Liver (tissue), 8 donors: ENCODE measurements at regions not wholly inside any gene's neighbourhood (a gene's known extent, or its start where the extent isn't known, plus 50 kb on each side); places are given as distances from the start of the nearest gene placed in this dataset.

Source experiments
- DNase-seq: peaks from one replicate; pipeline ENCODE4 v3.0.0-alpha.2; 2017; ENCODE audit warnings: low spot score
- H3K27ac ChIP-seq, 2 donors: one replicate each; pipeline ENCODE4 v1.7.0; 2013; ENCODE audit warnings: inconsistent platforms in 2 of 2, low read length in 2 of 2, control low read depth in 1 of 2, low read depth in 1 of 2, mild to moderate bottlenecking in 1 of 2
- H3K27me3 ChIP-seq, 4 donors: one replicate each; pipeline versions ENCODE4 v1.6.1 to v1.7.0; 2013; ENCODE audit warnings: low read length in 3 of 4, inconsistent platforms in 1 of 4, mild to moderate bottlenecking in 1 of 4, moderate library complexity in 1 of 4; ENCODE audit not compliant: control insufficient read depth in 4 of 4, insufficient read depth in 4 of 4
- H3K36me3 ChIP-seq, 4 donors: one replicate each; pipeline versions ENCODE4 v1.6.1 to v1.7.0; 2013; ENCODE audit warnings: low read length in 3 of 4, mild to moderate bottlenecking in 3 of 4, low read depth in 1 of 4, moderate library complexity in 1 of 4; ENCODE audit not compliant: control insufficient read depth in 4 of 4, insufficient read depth in 3 of 4
- H3K4me1 ChIP-seq, 4 donors: one replicate each; pipeline versions ENCODE4 v1.6.1 to v1.7.0; 2013; ENCODE audit warnings: low read length in 3 of 4, mild to moderate bottlenecking in 3 of 4, moderate library complexity in 1 of 4; ENCODE audit not compliant: control insufficient read depth in 4 of 4, insufficient read depth in 4 of 4
- H3K4me3 ChIP-seq, 3 donors: one replicate each; pipeline versions ENCODE4 v1.6.1 to v1.7.0; 2013; ENCODE audit warnings: low read length in 3 of 3, control low read depth in 1 of 3, low read depth in 1 of 3, mild to moderate bottlenecking in 1 of 3
- H3K9ac ChIP-seq, 2 donors: one replicate each; pipeline ENCODE4 v1.7.0; 2013; ENCODE audit warnings: low read length in 2 of 2, mild to moderate bottlenecking in 2 of 2, moderate library complexity in 2 of 2, control low read depth in 1 of 2, low read depth in 1 of 2
- H3K9me3 ChIP-seq, 4 donors: one replicate each; pipeline versions ENCODE4 v1.6.1 to v1.7.0; 2013; ENCODE audit warnings: low read length in 3 of 4; ENCODE audit not compliant: control insufficient read depth in 4 of 4
- EGR1 ChIP-seq, 2 donors: IDR thresholded peaks; 2 replicates each; pipeline ENCODE4 v1.6.1; 2016 to 2018; ENCODE audit warnings: antibody characterized with exemption in 2 of 2, low read depth in 2 of 2
- FOXA1 ChIP-seq: IDR thresholded peaks from 2 replicates; pipeline ENCODE4 v1.6.1; 2016; ENCODE audit warnings: antibody characterized with exemption
- HNF4A ChIP-seq, 2 donors: conservative IDR thresholded peaks; 2 replicates each; pipeline ENCODE4 v1.6.1; 2016; ENCODE audit warnings: antibody characterized with exemption in 2 of 2, mild to moderate bottlenecking in 2 of 2
- HNF4G ChIP-seq: IDR thresholded peaks from 2 replicates; pipeline ENCODE4 v1.6.1; 2016; ENCODE audit warnings: antibody characterized with exemption
- RAD21 ChIP-seq, 2 donors: IDR thresholded peaks; 2 replicates each; pipeline ENCODE4 v1.6.1; 2016; ENCODE audit warnings: antibody characterized with exemption in 2 of 2, mild to moderate bottlenecking in 2 of 2
- RXRA ChIP-seq, 2 donors: IDR thresholded peaks; 2 replicates each; pipeline ENCODE4 v1.6.1; 2017 to 2018; ENCODE audit warnings: antibody characterized with exemption in 2 of 2, mild to moderate bottlenecking in 1 of 2
- SP1 ChIP-seq: IDR thresholded peaks from 2 replicates; pipeline ENCODE4 v1.6.1; 2018; ENCODE audit warnings: antibody characterized with exemption, mild to moderate bottlenecking
- YY1 ChIP-seq: IDR thresholded peaks from 2 replicates; pipeline ENCODE4 v1.6.1; 2016; ENCODE audit warnings: antibody characterized with exemption, mild to moderate bottlenecking
- WGBS: extraction: QIAGEN DNeasy Blood & Tissue Kit; methylation state at CpG from one replicate; pipeline ENCODE4 v1.1.7; 2013; 5-methylcytosine and 5-hydroxymethylcytosine counted together
- TF ChIP-seq, protein P1 (sequence below): IDR thresholded peaks from 2 replicates; pipeline ENCODE4 v1.6.1; 2016; ENCODE audit warnings: antibody characterized with exemption
- TF ChIP-seq, protein P2 (sequence below): IDR thresholded peaks from 2 replicates; pipeline ENCODE4 v1.6.1; 2016; ENCODE audit warnings: antibody characterized with exemption, mild to moderate bottlenecking
- TF ChIP-seq, protein P3 (sequence below): fragments of 150-350 bp; IDR thresholded peaks from 2 replicates; pipeline ENCODE4 v1.5.1; 2017; ENCODE audit warnings: improper control_type of control experiment, low read depth, low read length; ENCODE audit not compliant: missing input control
- TF ChIP-seq, protein P4 (sequence below): IDR thresholded peaks from 2 replicates; pipeline ENCODE4 v1.6.1; 2016; ENCODE audit warnings: antibody characterized with exemption
- TF ChIP-seq, protein P5 (sequence below): IDR thresholded peaks from 2 replicates; pipeline ENCODE4 v1.6.1; 2016; ENCODE audit warnings: antibody characterized with exemption
- donor health status: healthy.
- donor health status: healthy.
- donor health status: healthy.
- donor health status: healthy.
- donor health status: healthy.

DNA sequence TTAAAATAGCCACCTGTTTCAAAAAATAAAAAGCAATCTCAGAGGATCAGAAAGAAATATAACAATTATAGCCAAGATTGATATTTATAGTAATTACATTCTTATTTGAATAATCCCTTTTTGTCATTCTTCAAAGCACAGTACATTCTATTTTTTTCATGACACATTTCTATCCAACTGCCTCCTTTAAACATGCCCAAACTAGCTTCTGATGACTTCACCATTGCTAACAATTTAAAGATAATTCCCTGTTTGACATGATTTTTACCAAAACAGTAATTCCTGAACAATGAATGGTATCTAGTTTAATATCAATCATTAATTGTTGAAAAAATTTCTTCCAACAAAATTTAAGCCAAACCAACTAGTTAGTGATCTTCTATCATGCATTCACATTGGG lies 172.4 kb downstream of the SNCA start (continued):
- TF ChIP-seq, protein P1, sequence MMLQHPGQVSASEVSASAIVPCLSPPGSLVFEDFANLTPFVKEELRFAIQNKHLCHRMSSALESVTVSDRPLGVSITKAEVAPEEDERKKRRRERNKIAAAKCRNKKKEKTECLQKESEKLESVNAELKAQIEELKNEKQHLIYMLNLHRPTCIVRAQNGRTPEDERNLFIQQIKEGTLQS, result no peak
- TF ChIP-seq HNF4G, result no peak

DNA sequence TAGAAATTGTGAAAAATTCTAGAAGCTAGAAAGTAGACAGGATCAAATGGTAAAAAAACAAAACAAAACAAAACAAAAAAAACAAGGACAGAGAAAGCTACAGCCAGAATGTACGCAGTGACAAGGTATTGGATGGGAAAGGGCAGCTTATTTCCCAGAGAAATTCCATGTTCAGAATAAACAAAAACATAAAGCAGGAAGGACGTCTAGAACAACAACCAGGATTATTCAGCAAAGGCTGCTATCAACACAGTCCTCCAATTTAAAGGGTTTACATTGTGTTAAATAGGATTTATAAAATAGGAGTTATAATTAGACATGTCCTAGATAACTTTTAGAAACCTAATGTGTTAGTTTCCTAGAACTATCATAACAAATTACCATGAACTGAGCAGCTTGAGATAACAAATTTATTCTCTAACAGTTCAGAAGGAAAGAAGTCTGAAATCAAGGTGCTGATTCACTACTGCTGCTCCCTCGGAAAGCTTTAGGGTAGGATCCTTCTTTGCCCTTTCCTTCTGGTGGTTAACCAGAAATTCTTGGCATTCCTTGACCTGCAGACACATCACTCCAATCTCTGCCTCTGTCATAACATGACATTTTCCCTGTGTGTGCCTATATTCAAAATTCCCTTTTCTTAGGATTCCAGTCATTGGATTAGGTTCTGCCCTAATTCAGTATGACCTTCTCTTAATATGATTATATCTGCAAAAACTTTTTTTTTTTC lies 175.6 kb downstream of the SNCA start:
- H3K9ac ChIP-seq, result no peak overlapping the region
- WGBS, result 58% methylated on average over 3 of the region's 3 CpGs
- no peaks in the 10 kb centered on the region for H3K4me1 ChIP-seq
- no peak overlapping the region for H3K27ac ChIP-seq
- peaks cover 0 to 2% (median 0%) of the 10 kb centered on the region in 4 donors for H3K36me3 ChIP-seq
- H3K27me3 ChIP-seq, result peaks cover 0 to 6% (median 2%) of the 10 kb centered on the region in 4 donors
- no peak for DNase-seq
- TF ChIP-seq, protein P2, sequence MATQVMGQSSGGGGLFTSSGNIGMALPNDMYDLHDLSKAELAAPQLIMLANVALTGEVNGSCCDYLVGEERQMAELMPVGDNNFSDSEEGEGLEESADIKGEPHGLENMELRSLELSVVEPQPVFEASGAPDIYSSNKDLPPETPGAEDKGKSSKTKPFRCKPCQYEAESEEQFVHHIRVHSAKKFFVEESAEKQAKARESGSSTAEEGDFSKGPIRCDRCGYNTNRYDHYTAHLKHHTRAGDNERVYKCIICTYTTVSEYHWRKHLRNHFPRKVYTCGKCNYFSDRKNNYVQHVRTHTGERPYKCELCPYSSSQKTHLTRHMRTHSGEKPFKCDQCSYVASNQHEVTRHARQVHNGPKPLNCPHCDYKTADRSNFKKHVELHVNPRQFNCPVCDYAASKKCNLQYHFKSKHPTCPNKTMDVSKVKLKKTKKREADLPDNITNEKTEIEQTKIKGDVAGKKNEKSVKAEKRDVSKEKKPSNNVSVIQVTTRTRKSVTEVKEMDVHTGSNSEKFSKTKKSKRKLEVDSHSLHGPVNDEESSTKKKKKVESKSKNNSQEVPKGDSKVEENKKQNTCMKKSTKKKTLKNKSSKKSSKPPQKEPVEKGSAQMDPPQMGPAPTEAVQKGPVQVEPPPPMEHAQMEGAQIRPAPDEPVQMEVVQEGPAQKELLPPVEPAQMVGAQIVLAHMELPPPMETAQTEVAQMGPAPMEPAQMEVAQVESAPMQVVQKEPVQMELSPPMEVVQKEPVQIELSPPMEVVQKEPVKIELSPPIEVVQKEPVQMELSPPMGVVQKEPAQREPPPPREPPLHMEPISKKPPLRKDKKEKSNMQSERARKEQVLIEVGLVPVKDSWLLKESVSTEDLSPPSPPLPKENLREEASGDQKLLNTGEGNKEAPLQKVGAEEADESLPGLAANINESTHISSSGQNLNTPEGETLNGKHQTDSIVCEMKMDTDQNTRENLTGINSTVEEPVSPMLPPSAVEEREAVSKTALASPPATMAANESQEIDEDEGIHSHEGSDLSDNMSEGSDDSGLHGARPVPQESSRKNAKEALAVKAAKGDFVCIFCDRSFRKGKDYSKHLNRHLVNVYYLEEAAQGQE, result no peak
- TF ChIP-seq, protein P3, sequence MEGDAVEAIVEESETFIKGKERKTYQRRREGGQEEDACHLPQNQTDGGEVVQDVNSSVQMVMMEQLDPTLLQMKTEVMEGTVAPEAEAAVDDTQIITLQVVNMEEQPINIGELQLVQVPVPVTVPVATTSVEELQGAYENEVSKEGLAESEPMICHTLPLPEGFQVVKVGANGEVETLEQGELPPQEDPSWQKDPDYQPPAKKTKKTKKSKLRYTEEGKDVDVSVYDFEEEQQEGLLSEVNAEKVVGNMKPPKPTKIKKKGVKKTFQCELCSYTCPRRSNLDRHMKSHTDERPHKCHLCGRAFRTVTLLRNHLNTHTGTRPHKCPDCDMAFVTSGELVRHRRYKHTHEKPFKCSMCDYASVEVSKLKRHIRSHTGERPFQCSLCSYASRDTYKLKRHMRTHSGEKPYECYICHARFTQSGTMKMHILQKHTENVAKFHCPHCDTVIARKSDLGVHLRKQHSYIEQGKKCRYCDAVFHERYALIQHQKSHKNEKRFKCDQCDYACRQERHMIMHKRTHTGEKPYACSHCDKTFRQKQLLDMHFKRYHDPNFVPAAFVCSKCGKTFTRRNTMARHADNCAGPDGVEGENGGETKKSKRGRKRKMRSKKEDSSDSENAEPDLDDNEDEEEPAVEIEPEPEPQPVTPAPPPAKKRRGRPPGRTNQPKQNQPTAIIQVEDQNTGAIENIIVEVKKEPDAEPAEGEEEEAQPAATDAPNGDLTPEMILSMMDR, result no peak
- TF ChIP-seq YY1, result no peak
- TF ChIP-seq, protein P1, result no peak
- TF ChIP-seq, protein P4, sequence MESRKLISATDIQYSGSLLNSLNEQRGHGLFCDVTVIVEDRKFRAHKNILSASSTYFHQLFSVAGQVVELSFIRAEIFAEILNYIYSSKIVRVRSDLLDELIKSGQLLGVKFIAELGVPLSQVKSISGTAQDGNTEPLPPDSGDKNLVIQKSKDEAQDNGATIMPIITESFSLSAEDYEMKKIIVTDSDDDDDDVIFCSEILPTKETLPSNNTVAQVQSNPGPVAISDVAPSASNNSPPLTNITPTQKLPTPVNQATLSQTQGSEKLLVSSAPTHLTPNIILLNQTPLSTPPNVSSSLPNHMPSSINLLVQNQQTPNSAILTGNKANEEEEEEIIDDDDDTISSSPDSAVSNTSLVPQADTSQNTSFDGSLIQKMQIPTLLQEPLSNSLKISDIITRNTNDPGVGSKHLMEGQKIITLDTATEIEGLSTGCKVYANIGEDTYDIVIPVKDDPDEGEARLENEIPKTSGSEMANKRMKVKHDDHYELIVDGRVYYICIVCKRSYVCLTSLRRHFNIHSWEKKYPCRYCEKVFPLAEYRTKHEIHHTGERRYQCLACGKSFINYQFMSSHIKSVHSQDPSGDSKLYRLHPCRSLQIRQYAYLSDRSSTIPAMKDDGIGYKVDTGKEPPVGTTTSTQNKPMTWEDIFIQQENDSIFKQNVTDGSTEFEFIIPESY, result no peak
- TF ChIP-seq, protein P5, sequence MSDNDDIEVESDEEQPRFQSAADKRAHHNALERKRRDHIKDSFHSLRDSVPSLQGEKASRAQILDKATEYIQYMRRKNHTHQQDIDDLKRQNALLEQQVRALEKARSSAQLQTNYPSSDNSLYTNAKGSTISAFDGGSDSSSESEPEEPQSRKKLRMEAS, result no peak
- no peak for TF ChIP-seq EGR1 (IDR thresholded peaks at IDR 0.05; ENCODE audit: low read depth in 2 of 2)
- H3K9me3 ChIP-seq, result no peaks in the 10 kb centered on the region
- no peak overlapping the region for H3K4me3 ChIP-seq

DNA sequence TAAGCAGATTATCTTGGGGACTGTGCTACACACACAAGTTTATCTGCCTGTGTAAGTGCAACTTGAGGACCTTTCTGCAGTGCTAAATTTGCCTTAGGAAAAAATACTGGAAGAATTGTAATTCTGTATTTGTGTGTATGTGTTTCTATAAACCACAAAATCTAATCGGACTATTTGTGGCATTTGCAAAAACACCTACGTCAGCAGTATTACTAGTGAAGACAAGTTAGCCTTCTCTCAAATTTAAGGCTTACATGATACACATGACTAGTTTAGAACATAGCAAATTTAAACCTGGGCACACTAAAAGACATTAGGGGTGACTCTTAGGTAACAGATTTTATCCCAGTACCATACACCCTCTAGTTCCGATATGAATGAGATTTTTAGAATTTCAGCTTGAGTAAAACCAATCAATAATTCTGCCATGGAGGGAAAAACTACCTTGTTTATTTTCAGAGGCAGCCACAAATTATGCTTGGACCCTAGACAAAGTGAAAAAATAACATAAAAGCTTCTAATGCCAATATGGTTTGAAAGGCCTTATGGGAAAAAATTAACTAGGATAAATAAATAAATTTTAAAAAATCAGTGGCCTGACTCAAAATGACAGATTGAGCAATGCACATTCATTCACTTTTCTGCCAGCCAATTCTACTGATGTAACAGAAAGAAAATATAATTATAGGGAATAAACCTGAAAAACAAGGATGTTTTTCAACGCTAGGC lies 176.4 kb downstream of the SNCA start:
- Histone ChIP-seq H3K4me1 (no peaks in the 10 kb centered on the region), H3K36me3 (peaks cover 0 to 2% (median 0%) of the 10 kb centered on the region in 4 donors), H3K27me3 (peaks cover 0 to 6% (median 2%) of the 10 kb centered on the region in 4 donors), H3K27ac (no peak overlapping the region), H3K9ac (no peak overlapping the region), H3K9me3 (no peaks in the 10 kb centered on the region), H3K4me3 (no peak overlapping the region)
- no peak for DNase-seq
- 86% methylated on average over 4 of the region's 4 CpGs for WGBS
- TF ChIP-seq, protein P4, result no peak
- TF ChIP-seq RXRA (IDR thresholded peaks at IDR 0.05) (no peak), EGR1 (IDR thresholded peaks at IDR 0.05; ENCODE audit: low read depth in 2 of 2) (no peak), FOXA1 (no peak), HNF4A (conservative IDR thresholded peaks at IDR 0.05) (no peak), SP1 (no peak), RAD21 (IDR thresholded peaks at IDR 0.05) (no peak)
- TF ChIP-seq, protein P3, result no peak
